Left hindlimb (tissue), 1 donor: ENCODE measurements at regions not wholly inside any gene's neighbourhood (a gene's known extent, or its start where the extent isn't known, plus 50 kb on each side); places are given as distances from the start of the nearest gene placed in this dataset.
"Not testable (repeated sequence)": the region's sequence is repeated elsewhere in the genome, so short reads cannot be mapped to it uniquely, and the experiment has no call there.

Experiments used
- DNase-seq: peaks from one replicate; pipeline ENCODE4 v3.0.0-alpha.2; 2018

GRCh38 chr4:110359076-110359475, 116.9 kb upstream of the ENPEP start:
- DNase-seq: no peak

GRCh38 chr4:110357521-110357920, 118.4 kb upstream of the ENPEP start:
- DNase-seq: no peak

- DNase-seq: no peak
Measured at GRCh38 chr4:110354460-110354859, 121.5 kb upstream of the ENPEP start.

- no peak for DNase-seq
Measured at GRCh38 chr4:110352670-110353442, 123.1 kb upstream of the ENPEP start.

- no peak for DNase-seq
Measured at GRCh38 chr4:110348711-110349383, 127.1 kb upstream of the ENPEP start.

GRCh38 chr4:110347805-110348204, 128.2 kb upstream of the ENPEP start:
- DNase-seq: no peak

- no peak for DNase-seq
Measured at GRCh38 chr4:110344165-110344564, 131.8 kb upstream of the ENPEP start.

- no peak for DNase-seq
Measured at GRCh38 chr4:110343534-110343933, 132.4 kb upstream of the ENPEP start.

- DNase-seq: not testable (repeated sequence)
Measured at GRCh38 chr4:110341118-110341517, 134.8 kb upstream of the ENPEP start.

GRCh38 chr4:110335399-110335798, 137.0 kb upstream of the ELOVL6 start:
- DNase-seq: no peak

- no peak for DNase-seq
Measured at GRCh38 chr4:110332483-110332882, 134.1 kb upstream of the ELOVL6 start.

- not testable (repeated sequence) for DNase-seq
Measured at GRCh38 chr4:110326426-110326825, 128.0 kb upstream of the ELOVL6 start.

GRCh38 chr4:110310795-110311194, 112.4 kb upstream of the ELOVL6 start:
- no peak for DNase-seq

- DNase-seq: no peak
Measured at GRCh38 chr4:110309675-110310074, 111.3 kb upstream of the ELOVL6 start.

- no peak for DNase-seq
Measured at GRCh38 chr4:110306303-110306702, 107.9 kb upstream of the ELOVL6 start.

- no peak for DNase-seq
Measured at GRCh38 chr4:110305455-110305854, 107.0 kb upstream of the ELOVL6 start.

GRCh38 chr4:110296892-110297291, 98.5 kb upstream of the ELOVL6 start:
- DNase-seq: no peak

GRCh38 chr4:110294165-110294564, 95.8 kb upstream of the ELOVL6 start:
- DNase-seq: no peak

- DNase-seq: no peak
Measured at GRCh38 chr4:110292994-110293744, 94.8 kb upstream of the ELOVL6 start.

GRCh38 chr4:110290511-110290910, 92.1 kb upstream of the ELOVL6 start:
- no peak for DNase-seq

- no peak for DNase-seq
Measured at GRCh38 chr4:110289601-110290100, 91.2 kb upstream of the ELOVL6 start.

GRCh38 chr4:110287130-110287529, 88.7 kb upstream of the ELOVL6 start:
- DNase-seq: no peak

- no peak for DNase-seq
Measured at GRCh38 chr4:110278127-110278526, 79.7 kb upstream of the ELOVL6 start.

GRCh38 chr4:110275871-110276270, 77.5 kb upstream of the ELOVL6 start:
- no peak for DNase-seq
